PFSK-1 (cell line): ENCODE measurements at regions not wholly inside any gene's neighbourhood (a gene's known extent, or its start where the extent isn't known, plus 50 kb on each side); places are given as distances from the start of the nearest gene placed in this dataset.

Source experiments
- POLR2AphosphoS5 ChIP-seq: IDR thresholded peaks from 2 replicates; pipeline ENCODE4 v1.6.1; 2012; ENCODE audit warnings: low read depth, mild to moderate bottlenecking, control low read depth, low read length, moderate library complexity
- SIN3A ChIP-seq: IDR thresholded peaks from 2 replicates; pipeline ENCODE4 v1.6.1; 2012; ENCODE audit warnings: mild to moderate bottlenecking, low read length, moderate library complexity, borderline replicate concordance; ENCODE audit not compliant: insufficient read depth
- TAF1 ChIP-seq: IDR thresholded peaks from 2 replicates; pipeline ENCODE4 v1.6.1; 2012; ENCODE audit warnings: low read length, control low read depth, borderline replicate concordance; ENCODE audit not compliant: insufficient read depth

- TF ChIP-seq POLR2AphosphoS5, result no peak
- no peak for TF ChIP-seq SIN3A
- no peak for TF ChIP-seq TAF1
Measured at GRCh38 chr4:15161439-15161838, 159.2 kb downstream of the CPEB2 start.
